IMR-90 (cell line): ENCODE measurements at regions not wholly inside any gene's neighbourhood (a gene's known extent, or its start where the extent isn't known, plus 50 kb on each side); places are given as distances from the start of the nearest gene placed in this dataset.

ENCODE experiments used
- ATAC-seq: fragments of 200-7000 bp; cut with Tn5 transposase; 2 replicates; pipeline ENCODE4 v1.9.1; 2020; ENCODE audit warnings: low read depth, mild to moderate bottlenecking, moderate library complexity
- BruUV-seq: library from RNA; stranded (reverse); fragments of 400-500 nt; replicated peaks from 2 replicates; lab custom pipeline; 2021; lab: Mats Ljungman, UMichigan
- CTCF ChIA-PET: fragments of 300-600 bp; formaldehyde crosslinking; extraction: SDS; loops from one replicate; lab custom pipeline; 2021; ENCODE audit warnings: antibody characterized with exemption; lab: Yijun Ruan, JAX
- POLR2A ChIA-PET: fragments of 300-600 bp; sonication (Branson Sonifier 250); formaldehyde crosslinking; loops from one replicate; lab custom pipeline; 2022; ENCODE audit warnings: antibody characterized with exemption; ENCODE audit not compliant: unreplicated experiment; lab: Charles Lee
- DNase-seq: peaks from one replicate; pipeline ENCODE4 v3.0.0; 2013
- H2AFZ ChIP-seq: replicated peaks from 2 replicates; pipeline ENCODE3; 2013; ENCODE audit warnings: low read length, mild to moderate bottlenecking; ENCODE audit not compliant: poor library complexity
- H2AK5ac ChIP-seq: 2 replicates; pipeline ENCODE4 v1.6.1; 2013; ENCODE audit warnings: low read depth, low read length, inconsistent platforms
- H2AK9ac ChIP-seq: replicated peaks from 2 replicates; pipeline ENCODE3; 2013; ENCODE audit warnings: mild to moderate bottlenecking, low read depth, low read length, moderate library complexity; ENCODE audit not compliant: poor library complexity
- H2BK120ac ChIP-seq: 2 replicates; pipeline ENCODE4 v1.6.1; 2013; ENCODE audit warnings: low read depth, low read length, inconsistent platforms
- H2BK15ac ChIP-seq: 3 replicates; pipeline ENCODE4 v1.6.1; 2013; ENCODE audit warnings: low read depth, low read length, inconsistent platforms
- H2BK20ac ChIP-seq: 2 replicates; pipeline ENCODE4 v1.6.1; 2013; ENCODE audit warnings: low read depth, mild to moderate bottlenecking, inconsistent platforms, low read length, moderate library complexity
- H2BK5ac ChIP-seq: 2 replicates; pipeline ENCODE4 v1.6.1; 2013; ENCODE audit warnings: mild to moderate bottlenecking, low read depth, low read length, inconsistent platforms; ENCODE audit not compliant: poor library complexity, severe bottlenecking
- H3K14ac ChIP-seq: replicated peaks from 2 replicates; pipeline ENCODE4 v1.6.1; 2013; ENCODE audit warnings: low read depth, low read length, inconsistent platforms
- H3K18ac ChIP-seq: 2 replicates; pipeline ENCODE4 v1.6.1; 2013; ENCODE audit warnings: low read depth, low read length, control low read depth
- H3K23ac ChIP-seq: 2 replicates; pipeline ENCODE4 v1.6.1; 2013; ENCODE audit warnings: low read depth, low read length, inconsistent platforms
- H3K27ac ChIP-seq: 2 replicates; pipeline ENCODE4 v1.5.1; 2013; ENCODE audit warnings: mild to moderate bottlenecking, control low read depth, low read length; ENCODE audit not compliant: insufficient read depth
- H3K27me3 ChIP-seq: 2 replicates; pipeline ENCODE4 v1.6.1; 2013; ENCODE audit warnings: low read length; ENCODE audit not compliant: control insufficient read depth, insufficient read depth
- H3K36me3 ChIP-seq: 2 replicates; pipeline ENCODE4 v1.6.1; 2013; ENCODE audit warnings: low read length, mixed read lengths; ENCODE audit not compliant: control insufficient read depth, insufficient read depth
- H3K4ac ChIP-seq: 2 replicates; pipeline ENCODE4 v1.6.1; 2013; ENCODE audit warnings: low read depth, low read length, inconsistent platforms
- H3K4me1 ChIP-seq: 2 replicates; pipeline ENCODE4 v1.6.1; 2013; ENCODE audit warnings: low read length, mixed read lengths; ENCODE audit not compliant: control insufficient read depth, insufficient read depth
- H3K4me2 ChIP-seq: 2 replicates; pipeline ENCODE4 v1.6.1; 2013; ENCODE audit warnings: low read depth, mild to moderate bottlenecking, control low read depth, low read length, moderate library complexity
- H3K4me3 ChIP-seq: 2 replicates; pipeline ENCODE4 v1.5.1; 2013; ENCODE audit warnings: low read depth, mild to moderate bottlenecking, control low read depth, low read length, moderate library complexity; ENCODE audit not compliant: insufficient read depth
- H3K56ac ChIP-seq: 2 replicates; pipeline ENCODE4 v1.6.1; 2013; ENCODE audit warnings: low read length, inconsistent platforms; ENCODE audit not compliant: insufficient read depth; ENCODE audit errors: extremely low read depth
- H3K79me1 ChIP-seq, 2 experiments: 2 replicates each; pipeline ENCODE4 v1.6.1; 2013; ENCODE audit warnings: low read length in 2 of 2, inconsistent platforms in 1 of 2, low read depth in 1 of 2
- H3K9ac ChIP-seq: 2 replicates; pipeline ENCODE4 v1.6.1; 2013; ENCODE audit warnings: low read depth, low read length, control low read depth
- H3K9me1 ChIP-seq: 2 replicates; pipeline ENCODE4 v1.6.1; 2013; ENCODE audit warnings: low read length, inconsistent platforms; ENCODE audit not compliant: insufficient read depth
- H3K9me3 ChIP-seq: 2 replicates; pipeline ENCODE4 v1.6.1; 2013; ENCODE audit warnings: low read length; ENCODE audit not compliant: control insufficient read depth, insufficient read depth
- H4K20me1 ChIP-seq: 2 replicates; pipeline ENCODE4 v1.6.1; 2013; ENCODE audit warnings: low read length, inconsistent platforms; ENCODE audit not compliant: insufficient read depth
- H4K5ac ChIP-seq: 2 replicates; pipeline ENCODE4 v1.6.1; 2013; ENCODE audit warnings: mild to moderate bottlenecking, low read depth, low read length, control low read depth
- H4K8ac ChIP-seq, 2 experiments: 2 replicates each; pipeline ENCODE4 v1.6.1; 2013; ENCODE audit warnings: low read depth in 2 of 2, low read length in 2 of 2, control low read depth in 1 of 2, inconsistent platforms in 1 of 2
- H4K91ac ChIP-seq: 2 replicates; pipeline ENCODE4 v1.6.1; 2013; ENCODE audit warnings: low read depth, low read length, inconsistent platforms; ENCODE audit not compliant: insufficient read depth
- CHD1 ChIP-seq: IDR thresholded peaks from 2 replicates; pipeline ENCODE4 v1.6.1; 2012; ENCODE audit warnings: low read depth, low read length, improper control_type of control experiment
- CTCF ChIP-seq: conservative IDR thresholded peaks from 2 replicates; pipeline ENCODE4 v1.5.1; 2012; ENCODE audit warnings: mild to moderate bottlenecking, low read depth, low read length, improper control_type of control experiment
- POLR2A ChIP-seq: IDR thresholded peaks from 2 replicates; pipeline ENCODE4 v1.6.1; 2012; ENCODE audit warnings: mild to moderate bottlenecking, low read depth, low read length
- RCOR1 ChIP-seq: IDR thresholded peaks from 2 replicates; pipeline ENCODE4 v1.6.1; 2012; ENCODE audit warnings: mild to moderate bottlenecking, low read length, improper control_type of control experiment; ENCODE audit not compliant: insufficient replicate concordance
- RFX5 ChIP-seq: IDR thresholded peaks from 2 replicates; pipeline ENCODE4 v1.8.0; 2012; ENCODE audit warnings: low read depth, mild to moderate bottlenecking, low read length, moderate library complexity
- WGBS, 2 experiments: methylation state at CpG; one replicate each; pipeline versions ENCODE4 v1.1.5 to v1.1.7; 2013; ENCODE audit warnings: missing lambda C conversion rate in 2 of 2; ENCODE audit not compliant: insufficient read length in 1 of 2; ENCODE audit errors: extremely low coverage in 2 of 2; 5-methylcytosine and 5-hydroxymethylcytosine counted together
- dilution Hi-C: fragments of 300-500 bp; cut with HindIII; formaldehyde crosslinking; loops from one replicate; pipeline ENCODE4 v1.14.3; 2018; ENCODE audit warnings: low sequenced_read_pairs; ENCODE audit not compliant: unreplicated experiment
- in situ Hi-C: fragments of 300-500 bp; cut with MboI; formaldehyde crosslinking; loops from 3 replicates; pipeline ENCODE4 v1.14.3; 2019; ENCODE audit warnings: low sequenced_read_pairs, inconsistent platforms, mixed read lengths
- intact Hi-C: fragments of 100-400 bp; cut with micrococcal nuclease; formaldehyde crosslinking; loops from 2 replicates; pipeline ENCODE4 v1.10.0; 2022
- TF ChIP-seq, protein P1 (sequence below): fragments of 150-350 bp; IDR thresholded peaks from 2 replicates; pipeline ENCODE4 v1.6.1; 2017; ENCODE audit warnings: mild to moderate bottlenecking, antibody characterized with exemption, low read length, low read depth

DNA sequence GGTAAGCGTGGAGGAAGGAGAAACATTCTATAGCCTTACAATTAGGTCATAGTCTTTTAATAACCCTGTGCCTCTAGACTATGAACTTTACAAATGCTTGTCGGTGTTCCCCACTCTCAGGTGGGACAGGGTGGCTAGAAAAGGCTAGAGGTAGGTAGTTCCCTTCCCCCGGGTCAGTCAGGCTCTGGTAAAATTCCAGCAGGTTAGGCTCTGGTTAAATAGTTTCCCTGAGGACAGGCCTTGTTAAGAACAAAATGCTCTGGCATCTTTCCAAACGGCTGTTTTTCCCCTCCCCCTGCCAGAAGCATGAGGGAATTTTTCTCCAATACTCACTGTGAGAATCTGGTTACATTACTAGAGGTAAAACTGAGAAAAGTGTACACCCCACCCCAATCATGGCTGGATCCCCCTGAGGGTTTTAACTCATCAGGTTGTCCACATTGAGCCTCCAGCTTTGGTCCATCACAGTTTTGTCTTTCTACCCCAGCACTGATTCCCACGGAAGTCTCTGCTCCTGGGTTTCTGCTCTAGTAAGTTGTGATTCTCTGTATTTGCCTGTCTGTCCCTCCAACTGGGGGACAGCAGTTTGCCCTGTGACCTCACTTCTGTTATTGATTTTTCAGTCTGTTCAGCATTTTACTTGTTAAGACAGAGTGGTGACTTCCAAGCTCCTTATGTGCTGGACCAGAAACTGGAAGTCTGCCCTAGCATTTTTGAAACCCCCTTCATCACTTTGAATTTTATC is 84.7 kb upstream of the ADGRF1 start:
- Histone ChIP-seq H3K4me3 (no peak overlapping the region), H3K4me2 (no peak overlapping the region), H3K79me1 (no peaks in the 10 kb centered on the region), H2BK15ac (no peak overlapping the region), H3K9ac (no peak overlapping the region), H4K20me1 (no peaks in the 10 kb centered on the region), H2AK9ac (no peak overlapping the region), H3K9me3 (no peaks in the 10 kb centered on the region), H3K9me1 (no peaks in the 10 kb centered on the region), H4K91ac (0 out of 2 replicates have a peak overlapping the region, but pooled peaks have one; percentile 2), H3K36me3 (no peaks in the 10 kb centered on the region), H2BK120ac (peak overlapping the region; percentile 16; the same call in 1 of the 2 replicates), H3K4me1 (peaks cover 14% of the 10 kb centered on the region), H3K27me3 (no peaks in the 10 kb centered on the region), H3K56ac (no peak overlapping the region), H3K4ac (no peak overlapping the region), H3K14ac (0 out of 2 replicates have a peak overlapping the region, but pooled peaks have one; percentile 2), H2AK5ac (peak overlapping the region; percentile 23; the same call in 1 of the 2 replicates), H4K5ac (peak overlapping the region; percentile 60; the same call in 1 of the 2 replicates), H3K27ac (no peak overlapping the region), H2BK20ac (no peak overlapping the region), H3K23ac (no peak overlapping the region), H2AFZ (no peak overlapping the region), H3K18ac (peak overlapping the region; percentile 50), H2BK5ac (no peak overlapping the region), H4K8ac (0 out of 4 replicates have a peak overlapping the region, but pooled peaks of 1 of the 2 experiments have one; percentile 11)
- WGBS, 2 experiments, result no CpG with 5 or more reads among the region's 5 CpGs
- ATAC-seq (no peak), DNase-seq (no peak)
- TF ChIP-seq CTCF (no peak), RCOR1 (no peak), CHD1 (no peak), RFX5 (no peak), POLR2A (no peak)
- TF ChIP-seq, protein P1, sequence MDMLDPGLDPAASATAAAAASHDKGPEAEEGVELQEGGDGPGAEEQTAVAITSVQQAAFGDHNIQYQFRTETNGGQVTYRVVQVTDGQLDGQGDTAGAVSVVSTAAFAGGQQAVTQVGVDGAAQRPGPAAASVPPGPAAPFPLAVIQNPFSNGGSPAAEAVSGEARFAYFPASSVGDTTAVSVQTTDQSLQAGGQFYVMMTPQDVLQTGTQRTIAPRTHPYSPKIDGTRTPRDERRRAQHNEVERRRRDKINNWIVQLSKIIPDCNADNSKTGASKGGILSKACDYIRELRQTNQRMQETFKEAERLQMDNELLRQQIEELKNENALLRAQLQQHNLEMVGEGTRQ, result no peak
- intact Hi-C loops, result no loop called here
- in situ Hi-C loops, result no loop called here
- no TSS peak for BruUV-seq
- ChIA-PET CTCF (no interaction called here), POLR2A (no interaction called here)
- dilution Hi-C loops, result no loop called here
